ENCODE measurements at regions not wholly inside any gene's neighbourhood (a gene's known extent, or its start where the extent isn't known, plus 50 kb on each side); places are given as distances from the start of the nearest gene placed in this dataset.

GRCh38 chr4:149890531-149890930, 74.9 kb upstream of the IQCM start:
- no peaks in the 10 kb centered on the region for H3K9me3 ChIP-seq (ENCODE audit: control insufficient read depth, insufficient read depth, low read depth, low read length)
- no peak overlapping the region for H3K4me3 ChIP-seq (ENCODE audit: low read depth in 2 of 2, low read length in 2 of 2)
- in situ Hi-C loops (cut with HindIII; ENCODE audit: low pct_unique_long_range_greater_than_20kb, low sequenced_read_pairs) (no loop called here), intact Hi-C loops (cut with micrococcal nuclease; ENCODE audit: unreplicated experiment) (no loop called here)
- ChIA-PET POLR2A (no interaction called here), CTCF (no interaction called here)
- BruUV-seq (replicated peaks): no TSS peak
- no peaks in the 10 kb centered on the region for H3K36me3 ChIP-seq (ENCODE audit: control insufficient read depth, insufficient read depth, low read length)
- TF ChIP-seq SIN3A (IDR thresholded peaks at IDR 0.05; ENCODE audit: borderline replicate concordance, insufficient read depth, low read depth, low read length): no peak
- TF ChIP-seq REST (IDR thresholded peaks at IDR 0.05; ENCODE audit: insufficient read depth in 1 of 2, low read depth in 2 of 2, low read length in 1 of 2): no peak
- no peak for TF ChIP-seq CTCF (IDR thresholded peaks at IDR 0.05)
- TF ChIP-seq POLR2AphosphoS5 (IDR thresholded peaks at IDR 0.05; ENCODE audit: low read depth, low read length): no peak
- no peak for TF ChIP-seq TCF7L2 (IDR thresholded peaks at IDR 0.05; ENCODE audit: low read depth, low read length)
- no peaks in the 10 kb centered on the region for H3K4me1 ChIP-seq (ENCODE audit: control insufficient read depth, insufficient read depth, low read length)
- no peaks in the 10 kb centered on the region for H3K27me3 ChIP-seq (ENCODE audit: control insufficient read depth, insufficient read depth, low read length)
- no peak overlapping the region for H3K27ac ChIP-seq (ENCODE audit: low read length)
- DNase-seq (ENCODE audit: low read depth, low spot score) (no peak), ATAC-seq (no peak)

GRCh38 chr4:149891426-149891825, 75.8 kb upstream of the IQCM start:
- intact Hi-C loops (cut with micrococcal nuclease; ENCODE audit: unreplicated experiment): no loop called here
- no peak for ATAC-seq
- DNase-seq (ENCODE audit: low read depth, low spot score): no peak

More at GRCh38 chr4:149891426-149891825, 75.8 kb upstream of the IQCM start:
- H3K36me3 ChIP-seq (ENCODE audit: control insufficient read depth, insufficient read depth, low read length): no peaks in the 10 kb centered on the region
- BruUV-seq (replicated peaks): no TSS peak
- no peaks in the 10 kb centered on the region for H3K27me3 ChIP-seq (ENCODE audit: control insufficient read depth, insufficient read depth, low read length)
- H3K27ac ChIP-seq (ENCODE audit: low read length): no peak overlapping the region
- in situ Hi-C loops (cut with HindIII; ENCODE audit: low pct_unique_long_range_greater_than_20kb, low sequenced_read_pairs): no loop called here
- no peaks in the 10 kb centered on the region for H3K9me3 ChIP-seq (ENCODE audit: control insufficient read depth, insufficient read depth, low read depth, low read length)
- ChIA-PET POLR2A (no interaction called here), CTCF (no interaction called here)
- TF ChIP-seq CTCF (IDR thresholded peaks at IDR 0.05): no peak
- no peak for TF ChIP-seq REST (IDR thresholded peaks at IDR 0.05; ENCODE audit: insufficient read depth in 1 of 2, low read depth in 2 of 2, low read length in 1 of 2)
- no peak for TF ChIP-seq POLR2AphosphoS5 (IDR thresholded peaks at IDR 0.05; ENCODE audit: low read depth, low read length)
- TF ChIP-seq TCF7L2 (IDR thresholded peaks at IDR 0.05; ENCODE audit: low read depth, low read length): no peak
- no peak for TF ChIP-seq SIN3A (IDR thresholded peaks at IDR 0.05; ENCODE audit: borderline replicate concordance, insufficient read depth, low read depth, low read length)
- no peaks in the 10 kb centered on the region for H3K4me1 ChIP-seq (ENCODE audit: control insufficient read depth, insufficient read depth, low read length)
- H3K4me3 ChIP-seq (ENCODE audit: low read depth in 2 of 2, low read length in 2 of 2): no peak overlapping the region

Data from Panc1 (cell line).